Stomach (tissue), 8 donors: ENCODE measurements at regions not wholly inside any gene's neighbourhood (a gene's known extent, or its start where the extent isn't known, plus 50 kb on each side); places are given as distances from the start of the nearest gene placed in this dataset.

Source experiments
- DNase-seq, 2 donors: peaks; one replicate each; pipeline versions ENCODE4 v3.0.0 to v3.0.0-alpha.2; 2013 to 2019
- H3K27ac ChIP-seq, 5 donors: fragments of 200-600 bp in 4 of 5; sonication (generic) in 4 of 5; one replicate each; pipeline ENCODE4 v1.5.1; 2013 to 2019; ENCODE audit warnings: mild to moderate bottlenecking in 1 of 5, moderate library complexity in 1 of 5
- H3K27me3 ChIP-seq, 3 donors: fragments of 200-600 bp; sonication (generic); one replicate each; pipeline ENCODE4 v1.5.1; 2017 to 2019; ENCODE audit warnings: mixed run types in 1 of 3
- H3K36me3 ChIP-seq, 4 donors: fragments of 200-600 bp; sonication (generic); 1 replicate in 3 of 4; 2 replicates in 1 of 4; pipeline ENCODE4 v1.5.1; 2016 to 2019
- H3K4me1 ChIP-seq, 4 donors: fragments of 200-600 bp; sonication (generic); one replicate each; pipeline ENCODE4 v1.5.1; 2016 to 2019
- H3K4me3 ChIP-seq, 4 donors: fragments of 200-600 bp; sonication (generic) in 3 of 4; one replicate each; pipeline ENCODE4 v1.5.1; 2016 to 2019; ENCODE audit warnings: mild to moderate bottlenecking in 1 of 4
- H3K9me3 ChIP-seq, 4 donors: fragments of 200-600 bp; sonication (generic); one replicate each; pipeline ENCODE4 v1.5.1; 2016 to 2019
- CTCF ChIP-seq, 7 experiments: fragments of 450-650 bp in 4 of 7; fragments of 200-600 bp in 3 of 7; sonication (generic) in 3 of 7; IDR thresholded peaks; one replicate each; pipeline ENCODE4 v1.5.1; 2016 to 2019; ENCODE audit warnings: antibody characterized with exemption in 7 of 7, control low read depth in 2 of 7, mild to moderate bottlenecking in 1 of 7
- EP300 ChIP-seq: sonication (generic); formaldehyde crosslinking; IDR thresholded peaks from one replicate; pipeline ENCODE4 v1.6.1; 2017; ENCODE audit warnings: antibody characterized with exemption
- POLR2A ChIP-seq, 4 donors: fragments of 450-650 bp; IDR thresholded peaks; one replicate each; pipeline ENCODE4 v1.6.1; 2016; ENCODE audit warnings: antibody characterized with exemption in 4 of 4, control low read depth in 2 of 4, mild to moderate bottlenecking in 1 of 4, moderate library complexity in 1 of 4
- POLR2AphosphoS5 ChIP-seq, 3 donors: sonication (generic); formaldehyde crosslinking; IDR thresholded peaks; one replicate each; pipeline ENCODE4 v1.6.1; 2016; ENCODE audit warnings: antibody characterized with exemption in 3 of 3
- WGBS, 5 donors: extraction: QIAGEN DNeasy Blood & Tissue Kit in 3 of 5; methylation state at CpG; one replicate each; pipeline versions ENCODE4 v1.1.5 to v1.1.7; 2013 to 2018; 5-methylcytosine and 5-hydroxymethylcytosine counted together
- intact Hi-C: fragments of 100-400 bp; cut with DNase I; formaldehyde crosslinking; loops from one replicate; pipeline ENCODE4 v1.15.1; 2023; ENCODE audit warnings: low total_unique reads
- donor health status: healthy with polysubstance abuse.
- donor health status: Bipolar disorder and iron deficiency.
- donor health status: healthy.

DNA sequence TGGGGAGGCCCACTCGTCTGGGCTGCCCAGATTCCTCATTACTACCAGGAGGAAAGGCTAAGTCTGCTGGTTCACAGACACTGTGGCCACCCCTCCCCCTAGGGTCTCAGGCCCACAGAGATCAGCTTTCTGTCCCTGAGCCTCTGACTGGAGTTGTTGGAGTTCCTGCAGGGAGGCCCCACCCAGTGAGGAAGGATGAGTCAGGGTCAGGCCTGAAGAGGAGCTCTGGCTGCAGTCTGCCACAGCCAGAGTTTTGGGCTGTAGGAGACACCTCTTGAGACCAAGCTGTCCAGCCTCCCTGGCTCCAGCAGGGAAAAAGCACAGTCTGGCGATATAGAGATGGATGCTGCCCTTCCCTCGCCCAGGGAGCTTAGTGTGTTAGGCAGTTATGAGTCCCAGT lies 720.9 kb upstream of the SEMA6D start:
- no peaks in the 10 kb centered on the region for H3K36me3 ChIP-seq

GRCh38 chr15:46997501-46997900 lies 719.8 kb upstream of the SEMA6D start:
- TF ChIP-seq POLR2A (IDR thresholded peaks at IDR 0.05) = no peak
- no peak for TF ChIP-seq POLR2AphosphoS5 (IDR thresholded peaks at IDR 0.05)
- TF ChIP-seq CTCF (IDR thresholded peaks at IDR 0.05) = no peak
- no peak for TF ChIP-seq EP300
- no peak for DNase-seq
- Histone ChIP-seq H3K4me1 (no peaks in the 10 kb centered on the region), H3K27ac (no peak overlapping the region), H3K36me3 (no peaks in the 10 kb centered on the region), H3K4me3 (no peak overlapping the region), H3K9me3 (peaks cover 0 to 37% (median 18%) of the 10 kb centered on the region in 4 donors), H3K27me3 (no peaks in the 10 kb centered on the region)
- intact Hi-C loops = no loop called here
- WGBS, 5 donors = 91 to 96% (median 92%) methylated on average over 3 of the region's 3 CpGs

More for the DNA sequence above, 720.9 kb upstream of the SEMA6D start:
- Histone ChIP-seq H3K27me3 (no peaks in the 10 kb centered on the region), H3K9me3 (peaks cover 0 to 39% (median 21%) of the 10 kb centered on the region in 4 donors), H3K4me3 (no peak overlapping the region), H3K4me1 (no peaks in the 10 kb centered on the region), H3K27ac (no peak overlapping the region)
- 83 to 92% (median 89%) methylated on average over 1 to 3 of the region's 3 CpGs for WGBS, 5 donors
- no peak for TF ChIP-seq CTCF (IDR thresholded peaks at IDR 0.05)
- TF ChIP-seq POLR2A (IDR thresholded peaks at IDR 0.05) = no peak
- no peak for TF ChIP-seq POLR2AphosphoS5 (IDR thresholded peaks at IDR 0.05)
- no peak for TF ChIP-seq EP300
- intact Hi-C loops = no loop called here
- no peak for DNase-seq

GRCh38 chr15:47003568-47003967 lies 713.7 kb upstream of the SEMA6D start:
- Histone ChIP-seq H3K27ac (no peak overlapping the region), H3K4me3 (no peak overlapping the region), H3K36me3 (no peaks in the 10 kb centered on the region), H3K4me1 (no peaks in the 10 kb centered on the region), H3K9me3 (peaks cover 3 to 37% (median 18%) of the 10 kb centered on the region in 4 donors), H3K27me3 (no peaks in the 10 kb centered on the region)
- DNase-seq = no peak
- WGBS, 5 donors = 10 to 39% (median 18%) methylated on average over 1 of the region's 1 CpG
- TF ChIP-seq EP300 (no peak), POLR2AphosphoS5 (IDR thresholded peaks at IDR 0.05) (no peak), POLR2A (IDR thresholded peaks at IDR 0.05) (no peak), CTCF (IDR thresholded peaks at IDR 0.05) (no peak)
- intact Hi-C loops = no loop called here

DNA sequence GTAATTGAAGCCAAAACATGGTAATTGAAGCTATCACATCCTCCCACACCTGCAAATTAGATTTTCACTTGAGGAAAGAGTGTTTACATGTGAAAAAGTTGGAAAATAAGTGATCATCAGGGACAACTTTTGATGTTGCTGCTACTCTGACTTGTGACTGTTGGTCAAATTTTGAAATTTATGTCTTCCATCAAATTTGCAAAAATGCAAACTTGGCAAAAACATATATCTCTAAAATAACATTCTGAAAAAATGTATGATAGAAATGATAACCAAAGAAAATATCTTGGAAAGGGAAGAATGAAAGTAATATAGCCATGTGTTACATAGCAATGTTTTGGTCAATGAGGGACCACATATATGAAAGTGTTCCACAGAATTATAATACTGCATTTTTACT lies 703.9 kb upstream of the SEMA6D start:
- intact Hi-C loops = no loop called here
- DNase-seq = no peak
- peaks cover 0 to 20% (median 10%) of the 10 kb centered on the region in 4 donors for H3K9me3 ChIP-seq
- no peak overlapping the region for H3K4me3 ChIP-seq
- no peaks in the 10 kb centered on the region for H3K4me1 ChIP-seq
- H3K27me3 ChIP-seq = no peaks in the 10 kb centered on the region
- H3K36me3 ChIP-seq = no peaks in the 10 kb centered on the region
- no peak overlapping the region for H3K27ac ChIP-seq
- no peak for TF ChIP-seq POLR2A (IDR thresholded peaks at IDR 0.05)
- TF ChIP-seq EP300 = no peak
- TF ChIP-seq CTCF (IDR thresholded peaks at IDR 0.05) = no peak
- TF ChIP-seq POLR2AphosphoS5 (IDR thresholded peaks at IDR 0.05) = no peak
